Right lobe of liver (tissue), 4 donors: ENCODE measurements at regions not wholly inside any gene's neighbourhood (a gene's known extent, or its start where the extent isn't known, plus 50 kb on each side); places are given as distances from the start of the nearest gene placed in this dataset.

Experiments used
- CTCF ChIP-seq, 4 donors: fragments of 200-600 bp in 3 of 4; fragments of 450-650 bp in 1 of 4; IDR thresholded peaks; one replicate each; pipeline versions ENCODE4 v1.5.1 to v1.8.0; 2016 to 2022; ENCODE audit warnings: antibody characterized with exemption in 4 of 4, mild to moderate bottlenecking in 2 of 4
- POLR2A ChIP-seq: fragments of 450-650 bp; IDR thresholded peaks from one replicate; pipeline ENCODE4 v1.6.1; 2017; ENCODE audit warnings: antibody characterized with exemption, mild to moderate bottlenecking
- donor health status: DM: no; HTN: no; CAD: no.
- donor health status: DM: no; HTN: no; CAD: no.
- donor health status: DM: no; HTN: yes; CAD: no.

GRCh38 chr21:41677671-41678015 lies 89.2 kb downstream of the RIPK4 start:
- TF ChIP-seq CTCF (IDR thresholded peaks at IDR 0.05) (no peak), POLR2A (no peak)
